Liver (tissue), 3 donors: ENCODE measurements at regions not wholly inside any gene's neighbourhood (a gene's known extent, or its start where the extent isn't known, plus 50 kb on each side); places are given as distances from the start of the nearest gene placed in this dataset.

Experiments
- JUND ChIP-seq, 2 donors: IDR thresholded peaks; 2 replicates each; pipeline ENCODE4 v1.6.1; 2016; ENCODE audit warnings: antibody characterized with exemption in 2 of 2
- TF ChIP-seq, protein P1 (sequence below): fragments of 150-350 bp; IDR thresholded peaks from 2 replicates; pipeline ENCODE4 v1.5.1; 2017; ENCODE audit warnings: improper control_type of control experiment, low read depth, low read length; ENCODE audit not compliant: missing input control
- donor health status: healthy.
- donor health status: healthy.

DNA sequence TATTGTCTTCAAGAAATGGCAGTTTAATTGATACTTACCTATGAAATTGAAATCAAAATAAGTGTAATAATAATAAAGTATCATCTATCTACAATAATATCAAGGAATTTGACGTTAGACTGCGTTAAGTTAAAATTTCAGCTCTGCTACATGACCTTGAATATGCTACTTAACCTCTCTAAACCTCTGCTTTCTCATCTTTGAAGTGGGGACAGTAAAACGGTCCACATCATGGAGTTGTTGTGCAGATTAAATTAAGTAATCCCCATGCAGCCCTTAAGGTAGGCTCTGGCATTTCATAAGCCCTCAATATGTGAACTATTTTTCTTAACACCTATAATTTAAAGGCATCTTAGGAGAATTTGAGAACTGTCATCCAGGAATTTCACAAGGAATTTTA is 252.4 kb upstream of the PHF14 start:
- TF ChIP-seq, protein P1, sequence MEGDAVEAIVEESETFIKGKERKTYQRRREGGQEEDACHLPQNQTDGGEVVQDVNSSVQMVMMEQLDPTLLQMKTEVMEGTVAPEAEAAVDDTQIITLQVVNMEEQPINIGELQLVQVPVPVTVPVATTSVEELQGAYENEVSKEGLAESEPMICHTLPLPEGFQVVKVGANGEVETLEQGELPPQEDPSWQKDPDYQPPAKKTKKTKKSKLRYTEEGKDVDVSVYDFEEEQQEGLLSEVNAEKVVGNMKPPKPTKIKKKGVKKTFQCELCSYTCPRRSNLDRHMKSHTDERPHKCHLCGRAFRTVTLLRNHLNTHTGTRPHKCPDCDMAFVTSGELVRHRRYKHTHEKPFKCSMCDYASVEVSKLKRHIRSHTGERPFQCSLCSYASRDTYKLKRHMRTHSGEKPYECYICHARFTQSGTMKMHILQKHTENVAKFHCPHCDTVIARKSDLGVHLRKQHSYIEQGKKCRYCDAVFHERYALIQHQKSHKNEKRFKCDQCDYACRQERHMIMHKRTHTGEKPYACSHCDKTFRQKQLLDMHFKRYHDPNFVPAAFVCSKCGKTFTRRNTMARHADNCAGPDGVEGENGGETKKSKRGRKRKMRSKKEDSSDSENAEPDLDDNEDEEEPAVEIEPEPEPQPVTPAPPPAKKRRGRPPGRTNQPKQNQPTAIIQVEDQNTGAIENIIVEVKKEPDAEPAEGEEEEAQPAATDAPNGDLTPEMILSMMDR: no peak
- TF ChIP-seq JUND (IDR thresholded peaks at IDR 0.05): no peak
